Right atrium auricular region (tissue), 2 donors: ENCODE measurements at regions not wholly inside any gene's neighbourhood (a gene's known extent, or its start where the extent isn't known, plus 50 kb on each side); places are given as distances from the start of the nearest gene placed in this dataset.

Experiments used
- DNase-seq: peaks from one replicate; pipeline ENCODE4 v3.0.0-alpha.2; 2019; ENCODE audit warnings: low spot score
- H3K27ac ChIP-seq, 2 donors: fragments of 200-600 bp; sonication (generic); 1 replicate in 1 of 2; 2 replicates in 1 of 2; pipeline ENCODE4 v1.5.1; 2016 to 2019
- H3K27me3 ChIP-seq, 2 donors: fragments of 200-600 bp; sonication (generic); one replicate each; pipeline versions ENCODE4 v1.5.1 to v1.6.0; 2017 to 2019
- H3K36me3 ChIP-seq: fragments of 200-600 bp; sonication (generic); one replicate; pipeline ENCODE4 v1.5.1; 2016
- H3K4me1 ChIP-seq, 2 donors: fragments of 200-600 bp; sonication (generic); one replicate each; pipeline versions ENCODE4 v1.5.1 to v1.6.0; 2017 to 2019
- H3K4me3 ChIP-seq, 2 donors: fragments of 200-600 bp; sonication (generic); 1 replicate in 1 of 2; 2 replicates in 1 of 2; pipeline ENCODE4 v1.5.1; 2017 to 2019; ENCODE audit warnings: mild to moderate bottlenecking in 1 of 2, moderate library complexity in 1 of 2
- H3K9me3 ChIP-seq, 2 donors: fragments of 200-600 bp; sonication (generic); one replicate each; pipeline ENCODE4 v1.5.1; 2019
- CTCF ChIP-seq, 2 donors: fragments of 200-600 bp; sonication (generic); IDR thresholded peaks; one replicate each; pipeline ENCODE4 v1.5.1; 2019; ENCODE audit warnings: antibody characterized with exemption in 2 of 2

- no peak overlapping the region for H3K4me3 ChIP-seq
- H3K27me3 ChIP-seq: no peaks in the 10 kb centered on the region
- DNase-seq: no peak
- no peaks in the 10 kb centered on the region for H3K9me3 ChIP-seq
- no peak overlapping the region for H3K27ac ChIP-seq
- no peaks in the 10 kb centered on the region for H3K36me3 ChIP-seq
- TF ChIP-seq CTCF (IDR thresholded peaks at IDR 0.05): no peak
- no peaks in the 10 kb centered on the region for H3K4me1 ChIP-seq
These were observed 841.0 kb downstream of the OTOL1 start for GRCh38 chr3:162337630-162338029.

GRCh38 chr3:162338514-162338913, 841.9 kb downstream of the OTOL1 start:
- no peak for DNase-seq
- no peak for TF ChIP-seq CTCF (IDR thresholded peaks at IDR 0.05)
- Histone ChIP-seq H3K27me3 (no peaks in the 10 kb centered on the region), H3K27ac (no peak overlapping the region), H3K36me3 (no peaks in the 10 kb centered on the region), H3K4me3 (no peak overlapping the region), H3K4me1 (no peaks in the 10 kb centered on the region), H3K9me3 (no peaks in the 10 kb centered on the region)

- Histone ChIP-seq H3K27ac (no peak overlapping the region), H3K4me3 (no peak overlapping the region), H3K36me3 (no peaks in the 10 kb centered on the region), H3K27me3 (no peaks in the 10 kb centered on the region), H3K4me1 (no peaks in the 10 kb centered on the region), H3K9me3 (no peaks in the 10 kb centered on the region)
- no peak for DNase-seq
- no peak for TF ChIP-seq CTCF (IDR thresholded peaks at IDR 0.05)
These were observed 852.3 kb downstream of the OTOL1 start for GRCh38 chr3:162348912-162349311.

- no peaks in the 10 kb centered on the region for H3K4me1 ChIP-seq
- H3K27ac ChIP-seq: no peak overlapping the region
- no peak for TF ChIP-seq CTCF (IDR thresholded peaks at IDR 0.05)
- no peaks in the 10 kb centered on the region for H3K36me3 ChIP-seq
- H3K4me3 ChIP-seq: no peak overlapping the region
- no peaks in the 10 kb centered on the region for H3K9me3 ChIP-seq
- no peak for DNase-seq
- no peaks in the 10 kb centered on the region for H3K27me3 ChIP-seq
These were observed 856.8 kb downstream of the OTOL1 start for GRCh38 chr3:162353414-162353813.

GRCh38 chr3:162354356-162354755, 857.7 kb downstream of the OTOL1 start:
- Histone ChIP-seq H3K27ac (no peak overlapping the region), H3K4me3 (no peak overlapping the region), H3K27me3 (no peaks in the 10 kb centered on the region), H3K9me3 (no peaks in the 10 kb centered on the region), H3K4me1 (no peaks in the 10 kb centered on the region), H3K36me3 (no peaks in the 10 kb centered on the region)
- DNase-seq: no peak
- no peak for TF ChIP-seq CTCF (IDR thresholded peaks at IDR 0.05)

GRCh38 chr3:162365066-162365719, 868.6 kb downstream of the OTOL1 start:
- no peak for DNase-seq
- Histone ChIP-seq H3K36me3 (no peaks in the 10 kb centered on the region), H3K27ac (peak overlapping the region in 1 of 2 donors; percentile 83), H3K4me3 (no peak overlapping the region), H3K27me3 (no peaks in the 10 kb centered on the region), H3K9me3 (no peaks in the 10 kb centered on the region), H3K4me1 (peaks cover 0 to 18% of the 10 kb centered on the region in 2 donors)
- no peak for TF ChIP-seq CTCF (IDR thresholded peaks at IDR 0.05)
